Panc1 (cell line): ENCODE measurements at regions not wholly inside any gene's neighbourhood (a gene's known extent, or its start where the extent isn't known, plus 50 kb on each side); places are given as distances from the start of the nearest gene placed in this dataset.

ENCODE experiments used
- ATAC-seq: fragments of 200-7000 bp; cut with Tn5 transposase; 2 replicates; pipeline ENCODE4 v1.9.1; 2020; ENCODE audit warnings: mild to moderate bottlenecking, moderate library complexity
- BruUV-seq: library from RNA; stranded (reverse); fragments of 400-500 nt; replicated peaks from 2 replicates; lab custom pipeline; 2021; lab: Mats Ljungman, UMichigan
- CTCF ChIA-PET: fragments of 300-600 bp; sonication (Branson Sonifier 250); formaldehyde crosslinking; loops from one replicate; lab custom pipeline; 2022; ENCODE audit warnings: antibody characterized with exemption; lab: Charles Lee
- POLR2A ChIA-PET: fragments of 300-600 bp; sonication (Branson Sonifier 250); formaldehyde crosslinking; loops from one replicate; lab custom pipeline; 2022; ENCODE audit warnings: antibody characterized with exemption; lab: Charles Lee
- DNase-seq: peaks from one replicate; pipeline ENCODE4 v3.0.0-alpha.2; 2010; ENCODE audit warnings: low read depth, low spot score
- H3K27ac ChIP-seq: 2 replicates; pipeline ENCODE4 v1.5.1; 2011; ENCODE audit warnings: mild to moderate bottlenecking, low read length, inconsistent platforms
- H3K27me3 ChIP-seq: fragments of 200-500 bp; sonication (Bioruptor generic); 2 replicates; pipeline ENCODE4 v1.6.0; 2014; ENCODE audit warnings: low read length, inconsistent platforms; ENCODE audit not compliant: control insufficient read depth, insufficient read depth
- H3K36me3 ChIP-seq: fragments of 200-500 bp; sonication (Bioruptor generic); 2 replicates; pipeline ENCODE4 v1.5.1; 2014; ENCODE audit warnings: inconsistent platforms, mild to moderate bottlenecking, low read length, moderate library complexity; ENCODE audit not compliant: control insufficient read depth, insufficient read depth
- H3K4me1 ChIP-seq: 2 replicates; pipeline ENCODE4 v1.5.1; 2011; ENCODE audit warnings: inconsistent platforms, mild to moderate bottlenecking, low read length, moderate library complexity; ENCODE audit not compliant: control insufficient read depth, insufficient read depth
- H3K4me3 ChIP-seq, 2 experiments: 2 replicates each; pipeline ENCODE4 v1.5.1; 2011 to 2012; ENCODE audit warnings: low read depth in 2 of 2, low read length in 2 of 2, mild to moderate bottlenecking in 2 of 2, inconsistent platforms in 1 of 2, moderate library complexity in 1 of 2
- H3K9me3 ChIP-seq: fragments of 200-500 bp; sonication (Bioruptor generic); 2 replicates; pipeline ENCODE4 v1.5.1; 2014; ENCODE audit warnings: low read depth, mild to moderate bottlenecking, inconsistent platforms, low read length, moderate library complexity; ENCODE audit not compliant: control insufficient read depth, insufficient read depth
- CTCF ChIP-seq: fragments of 450-650 bp; IDR thresholded peaks from 2 replicates; pipeline ENCODE4 v1.5.1; 2017; ENCODE audit warnings: mild to moderate bottlenecking
- POLR2AphosphoS5 ChIP-seq: IDR thresholded peaks from 2 replicates; pipeline ENCODE4 v1.6.1; 2012; ENCODE audit warnings: mild to moderate bottlenecking, low read depth, low read length, moderate library complexity
- REST ChIP-seq, 2 experiments: IDR thresholded peaks; 2 replicates each; pipeline ENCODE4 v1.6.1; 2011 to 2012; ENCODE audit warnings: low read depth in 2 of 2, control low read depth in 1 of 2, low read length in 1 of 2, mild to moderate bottlenecking in 1 of 2, moderate library complexity in 1 of 2; ENCODE audit not compliant: insufficient read depth in 1 of 2
- SIN3A ChIP-seq: IDR thresholded peaks from 2 replicates; pipeline ENCODE4 v1.6.1; 2012; ENCODE audit warnings: low read depth, mild to moderate bottlenecking, low read length, moderate library complexity, borderline replicate concordance; ENCODE audit not compliant: insufficient read depth
- TCF7L2 ChIP-seq: IDR thresholded peaks from 2 replicates; pipeline ENCODE4 v1.6.1; 2011; ENCODE audit warnings: mild to moderate bottlenecking, low read depth, low read length, inconsistent platforms
- in situ Hi-C: cut with HindIII; loops from 2 replicates; pipeline ENCODE4 v1.10.0; 2016; ENCODE audit warnings: low sequenced_read_pairs, low pct_unique_long_range_greater_than_20kb
- intact Hi-C: fragments of 100-400 bp; cut with micrococcal nuclease; formaldehyde crosslinking; loops from one replicate; pipeline ENCODE4 v1.10.0; 2022; ENCODE audit not compliant: unreplicated experiment

- no peak for DNase-seq
- in situ Hi-C loops (no loop called here), intact Hi-C loops (no loop called here)
- Histone ChIP-seq H3K9me3 (peaks cover 4% of the 10 kb centered on the region; the same call in 1 of the 2 replicates), H3K4me3 (peak overlapping the region; percentile 27 to 45), H3K27ac (no peak overlapping the region), H3K4me1 (peaks cover 7% of the 10 kb centered on the region), H3K27me3 (peaks cover 60% of the 10 kb centered on the region), H3K36me3 (no peaks in the 10 kb centered on the region)
- TF ChIP-seq CTCF = no peak
- no peak for TF ChIP-seq REST (IDR thresholded peaks at IDR 0.05; ENCODE audit: insufficient read depth in 1 of 2, low read depth in 2 of 2, low read length in 1 of 2)
- TF ChIP-seq TCF7L2 = no peak
- TF ChIP-seq SIN3A = no peak
- no peak for TF ChIP-seq POLR2AphosphoS5
- ATAC-seq = no peak
- ChIA-PET CTCF (interaction anchor here (0.6 kb wide), 1 partner anchor 58 kb away, joined by 3 read pairs; no protein-coding TSS in a partner anchor), POLR2A (no interaction called here)
- BruUV-seq = no TSS peak
Observed at GRCh38 chr18:78825168-78825567, 154.4 kb upstream of the SALL3 start.

- TF ChIP-seq TCF7L2 (no peak), REST (IDR thresholded peaks at IDR 0.05; ENCODE audit: insufficient read depth in 1 of 2, low read depth in 2 of 2, low read length in 1 of 2) (no peak), POLR2AphosphoS5 (no peak), CTCF (no peak), SIN3A (no peak)
- in situ Hi-C loops = no loop called here
- intact Hi-C loops = no loop called here
- Histone ChIP-seq H3K4me1 (peaks cover 7% of the 10 kb centered on the region), H3K9me3 (peaks cover 4% of the 10 kb centered on the region; the same call in 1 of the 2 replicates), H3K4me3 (no peak overlapping the region), H3K27me3 (peaks cover 56% of the 10 kb centered on the region), H3K36me3 (no peaks in the 10 kb centered on the region), H3K27ac (no peak overlapping the region)
- DNase-seq (no peak), ATAC-seq (no peak)
- ChIA-PET CTCF (no interaction called here), POLR2A (no interaction called here)
- no TSS peak for BruUV-seq
Observed at GRCh38 chr18:78826631-78827030, 153.0 kb upstream of the SALL3 start.
